CD14-positive monocyte (primary cell): ENCODE measurements at regions not wholly inside any gene's neighbourhood (a gene's known extent, or its start where the extent isn't known, plus 50 kb on each side); places are given as distances from the start of the nearest gene placed in this dataset.

Source experiments
- DNase-seq, 3 donors: peaks; one replicate each; pipeline ENCODE4 v3.0.0-alpha.2; 2011 to 2022
- H2AFZ ChIP-seq: 2 replicates; pipeline ENCODE4 v1.6.0; 2012; ENCODE audit warnings: mild to moderate bottlenecking, low read depth, low read length, inconsistent platforms; ENCODE audit not compliant: insufficient read depth, poor library complexity, severe bottlenecking
- H3K27ac ChIP-seq, 2 donors: 1 replicate in 1 of 2; 2 replicates in 1 of 2; pipeline ENCODE4 v1.5.1; 2012 to 2013; ENCODE audit warnings: low read length in 2 of 2, control low read depth in 1 of 2, inconsistent platforms in 1 of 2, low read depth in 1 of 2, mild to moderate bottlenecking in 1 of 2
- H3K27me3 ChIP-seq, 2 donors: one replicate each; pipeline versions ENCODE4 v1.6.0 to v1.6.1; 2011 to 2013; ENCODE audit warnings: low read length in 2 of 2; ENCODE audit not compliant: control insufficient read depth in 2 of 2, insufficient read depth in 2 of 2
- H3K36me3 ChIP-seq, 2 donors: replicated peaks in 1 of 2; 1 replicate in 1 of 2; 2 replicates in 1 of 2; pipeline versions ENCODE4 v1.5.1 to v1.6.1; 2012 to 2013; ENCODE audit warnings: low read length in 2 of 2, control low read depth in 1 of 2, inconsistent platforms in 1 of 2, mild to moderate bottlenecking in 1 of 2; ENCODE audit not compliant: insufficient read depth in 2 of 2, control insufficient read depth in 1 of 2
- H3K4me1 ChIP-seq, 2 donors: 1 replicate in 1 of 2; 2 replicates in 1 of 2; pipeline versions ENCODE4 v1.5.1 to v1.6.1; 2012 to 2013; ENCODE audit warnings: low read length in 2 of 2, control low read depth in 1 of 2, inconsistent platforms in 1 of 2, mild to moderate bottlenecking in 1 of 2, moderate library complexity in 1 of 2; ENCODE audit not compliant: insufficient read depth in 2 of 2, control insufficient read depth in 1 of 2
- H3K4me2 ChIP-seq: replicated peaks from 2 replicates; pipeline ENCODE3; 2012; ENCODE audit warnings: low read length, moderate library complexity, mild to moderate bottlenecking; ENCODE audit not compliant: poor library complexity, severe bottlenecking; ENCODE audit errors: extremely low read depth
- H3K4me3 ChIP-seq, 3 experiments: fragments of 200-600 bp in 1 of 3; sonication (generic) in 1 of 3; replicated peaks in 1 of 3; 1 replicate in 2 of 3; 2 replicates in 1 of 3; pipeline ENCODE4 v1.5.1; 2011 to 2013; ENCODE audit warnings: low read length in 3 of 3, mild to moderate bottlenecking in 3 of 3, control low read depth in 2 of 3, low read depth in 2 of 3, inconsistent platforms in 1 of 3, moderate library complexity in 1 of 3
- H3K79me2 ChIP-seq: 2 replicates; pipeline ENCODE4 v1.6.0; 2012; ENCODE audit warnings: mild to moderate bottlenecking, control low read depth, inconsistent platforms, low read length, moderate library complexity; ENCODE audit not compliant: insufficient read depth
- H3K9ac ChIP-seq: 2 replicates; pipeline ENCODE4 v1.6.0; 2017; ENCODE audit warnings: low read length, mild to moderate bottlenecking; ENCODE audit not compliant: insufficient read depth, poor library complexity, severe bottlenecking
- H3K9me3 ChIP-seq, 2 donors: replicated peaks in 1 of 2; 1 replicate in 1 of 2; 2 replicates in 1 of 2; pipeline versions ENCODE4 v1.5.1 to v1.6.1; 2012 to 2013; ENCODE audit warnings: low read length in 2 of 2, control low read depth in 1 of 2; ENCODE audit not compliant: control insufficient read depth in 1 of 2, insufficient read depth in 1 of 2
- H4K20me1 ChIP-seq: 2 replicates; pipeline ENCODE4 v1.6.0; 2012; ENCODE audit warnings: mild to moderate bottlenecking, low read length, control low read depth, moderate library complexity; ENCODE audit not compliant: insufficient read depth
- H3K27ac Mint-ChIP-seq, 7 donors: one replicate each; pipeline ENCODE4 v1.8.0; 2020; ENCODE audit warnings: mild to moderate bottlenecking in 7 of 7, mixed read lengths in 7 of 7, moderate library complexity in 6 of 7, inconsistent platforms in 2 of 7
- H3K27me3 Mint-ChIP-seq, 3 donors: one replicate each; pipeline ENCODE4 v1.8.0; 2021 to 2022; ENCODE audit warnings: low read depth in 3 of 3, mild to moderate bottlenecking in 3 of 3, mixed read lengths in 3 of 3, moderate library complexity in 3 of 3, inconsistent platforms in 1 of 3
- H3K36me3 Mint-ChIP-seq, 2 donors: one replicate each; pipeline ENCODE4 v1.8.0; 2020; ENCODE audit warnings: mixed read lengths in 2 of 2, inconsistent platforms in 1 of 2, mild to moderate bottlenecking in 1 of 2
- H3K4me1 Mint-ChIP-seq: one replicate; pipeline ENCODE4 v1.8.0; 2020; ENCODE audit warnings: mild to moderate bottlenecking, mixed read lengths
- H3K4me3 Mint-ChIP-seq, 2 donors: one replicate each; pipeline ENCODE4 v1.8.0; 2020; ENCODE audit warnings: mild to moderate bottlenecking in 2 of 2, mixed read lengths in 2 of 2, moderate library complexity in 1 of 2
- H3K9me3 Mint-ChIP-seq, 7 donors: one replicate each; pipeline ENCODE4 v1.8.0; 2020 to 2022; ENCODE audit warnings: mixed read lengths in 7 of 7, mild to moderate bottlenecking in 6 of 7, moderate library complexity in 6 of 7, inconsistent platforms in 2 of 7
- CTCF ChIP-seq: fragments of 200-600 bp; IDR thresholded peaks from one replicate; pipeline ENCODE4 v1.8.0; 2022; ENCODE audit warnings: antibody characterized with exemption, mild to moderate bottlenecking
- WGBS: methylation state at CpG from one replicate; pipeline ENCODE4 v1.1.5; 2013; ENCODE audit warnings: missing lambda C conversion rate; ENCODE audit not compliant: insufficient coverage; 5-methylcytosine and 5-hydroxymethylcytosine counted together
- intact Hi-C, 2 donors: fragments of 100-400 bp; cut with micrococcal nuclease; formaldehyde crosslinking; loops; one replicate each; pipeline versions ENCODE4 v1.15.0 to v1.15.1; 2023

- Histone ChIP-seq H3K27me3 (no peaks in the 10 kb centered on the region), H2AFZ (no peak overlapping the region), H3K36me3 (no peaks in the 10 kb centered on the region), H3K27ac (no peak overlapping the region), H3K4me2 (no peak overlapping the region), H4K20me1 (no peaks in the 10 kb centered on the region), H3K9me3 (no peaks in the 10 kb centered on the region), H3K4me3 (no peak overlapping the region), H3K9ac (no peak overlapping the region), H3K4me1 (no peaks in the 10 kb centered on the region), H3K79me2 (no peaks in the 10 kb centered on the region)
- no peak overlapping the region for H3K4me3 Mint-ChIP-seq
- 92% methylated on average over 3 of the region's 6 CpGs for WGBS
- intact Hi-C loops = no loop called here
- peaks cover 0 to 3% (median 2%) of the 10 kb centered on the region in 7 donors for H3K9me3 Mint-ChIP-seq
- DNase-seq = no peak
- no peak for TF ChIP-seq CTCF
- no peaks in the 10 kb centered on the region for H3K4me1 Mint-ChIP-seq
- H3K27me3 Mint-ChIP-seq = no peaks in the 10 kb centered on the region
- no peaks in the 10 kb centered on the region for H3K36me3 Mint-ChIP-seq
- H3K27ac Mint-ChIP-seq = no peak overlapping the region
Measured at GRCh38 chr18:65544701-65545100, 206.1 kb upstream of the CDH7 start.

- Histone ChIP-seq H3K9ac (no peak overlapping the region), H3K4me2 (no peak overlapping the region), H3K79me2 (no peaks in the 10 kb centered on the region), H3K4me1 (no peaks in the 10 kb centered on the region), H2AFZ (no peak overlapping the region), H4K20me1 (no peaks in the 10 kb centered on the region), H3K36me3 (no peaks in the 10 kb centered on the region), H3K27me3 (no peaks in the 10 kb centered on the region), H3K27ac (no peak overlapping the region), H3K9me3 (peaks cover 0 to 3% of the 10 kb centered on the region in 2 donors), H3K4me3 (no peak overlapping the region)
- Mint-ChIP-seq H3K27me3 (no peaks in the 10 kb centered on the region), H3K36me3 (no peaks in the 10 kb centered on the region), H3K9me3 (peaks cover 0 to 5% (median 3%) of the 10 kb centered on the region in 7 donors), H3K27ac (no peak overlapping the region), H3K4me3 (no peak overlapping the region), H3K4me1 (no peaks in the 10 kb centered on the region)
- TF ChIP-seq CTCF = no peak
- intact Hi-C loops = no loop called here
- DNase-seq = no peak
- WGBS = no CpG with 5 or more reads among the region's 4 CpGs
Measured at GRCh38 chr18:65527879-65528633, 222.8 kb upstream of the CDH7 start.
